ENCODE measurements at regions not wholly inside any gene's neighbourhood (a gene's known extent, or its start where the extent isn't known, plus 50 kb on each side); places are given as distances from the start of the nearest gene placed in this dataset.

DNA sequence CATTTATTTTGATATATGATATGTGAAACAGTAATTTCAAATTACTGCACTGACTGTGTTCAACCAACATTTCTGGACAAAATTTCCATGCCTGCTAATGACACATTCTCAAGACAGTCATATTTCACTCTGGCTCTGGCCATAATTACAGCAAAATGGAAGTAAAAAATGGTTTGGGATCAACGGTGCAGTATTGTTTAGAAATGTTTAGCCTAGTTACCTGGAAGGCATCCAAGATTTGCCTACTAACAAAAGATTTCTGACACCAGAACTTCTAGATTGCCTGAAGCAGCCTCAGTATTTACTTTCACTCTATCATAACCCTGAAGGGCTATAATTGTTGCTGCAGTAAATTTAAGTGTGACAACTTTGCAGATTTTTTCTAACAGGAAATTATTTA is 416.3 kb downstream of the PCDH10 start:
- TF ChIP-seq, protein P1, sequence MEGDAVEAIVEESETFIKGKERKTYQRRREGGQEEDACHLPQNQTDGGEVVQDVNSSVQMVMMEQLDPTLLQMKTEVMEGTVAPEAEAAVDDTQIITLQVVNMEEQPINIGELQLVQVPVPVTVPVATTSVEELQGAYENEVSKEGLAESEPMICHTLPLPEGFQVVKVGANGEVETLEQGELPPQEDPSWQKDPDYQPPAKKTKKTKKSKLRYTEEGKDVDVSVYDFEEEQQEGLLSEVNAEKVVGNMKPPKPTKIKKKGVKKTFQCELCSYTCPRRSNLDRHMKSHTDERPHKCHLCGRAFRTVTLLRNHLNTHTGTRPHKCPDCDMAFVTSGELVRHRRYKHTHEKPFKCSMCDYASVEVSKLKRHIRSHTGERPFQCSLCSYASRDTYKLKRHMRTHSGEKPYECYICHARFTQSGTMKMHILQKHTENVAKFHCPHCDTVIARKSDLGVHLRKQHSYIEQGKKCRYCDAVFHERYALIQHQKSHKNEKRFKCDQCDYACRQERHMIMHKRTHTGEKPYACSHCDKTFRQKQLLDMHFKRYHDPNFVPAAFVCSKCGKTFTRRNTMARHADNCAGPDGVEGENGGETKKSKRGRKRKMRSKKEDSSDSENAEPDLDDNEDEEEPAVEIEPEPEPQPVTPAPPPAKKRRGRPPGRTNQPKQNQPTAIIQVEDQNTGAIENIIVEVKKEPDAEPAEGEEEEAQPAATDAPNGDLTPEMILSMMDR (IDR thresholded peaks at IDR 0.05) = no peak
- no peak for TF ChIP-seq POLR2A (IDR thresholded peaks at IDR 0.05)
